NT2/D1 (cell line): ENCODE measurements at regions not wholly inside any gene's neighbourhood (a gene's known extent, or its start where the extent isn't known, plus 50 kb on each side); places are given as distances from the start of the nearest gene placed in this dataset.

Source experiments
- SUZ12 ChIP-seq: IDR thresholded peaks from 2 replicates; pipeline ENCODE4 v1.6.1; 2011; ENCODE audit not compliant: insufficient read length, insufficient read depth; ENCODE audit errors: extremely low read depth
- YY1 ChIP-seq: IDR thresholded peaks from 2 replicates; pipeline ENCODE4 v1.6.1; 2011; ENCODE audit not compliant: insufficient read length, insufficient read depth

DNA sequence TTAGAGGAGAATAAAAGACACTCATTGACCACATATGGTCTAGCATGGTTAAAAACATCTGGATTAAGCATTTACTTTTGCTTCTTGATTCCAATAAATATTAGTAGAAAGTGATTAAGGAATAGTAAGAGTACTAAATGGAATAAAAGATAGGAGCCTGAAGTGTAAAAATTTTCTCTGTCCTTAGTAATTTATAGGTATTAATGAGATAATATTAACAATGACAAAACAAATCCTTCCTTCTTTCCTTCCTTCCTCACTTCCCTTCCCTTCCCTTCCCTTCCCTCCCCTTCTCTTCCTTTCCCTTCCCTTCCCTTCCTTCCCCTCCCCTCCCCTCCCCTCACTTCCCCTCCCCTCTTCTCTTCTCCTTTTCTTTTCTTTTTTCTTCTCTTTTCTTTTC, 797.5 kb upstream of the NRXN1 start:
- TF ChIP-seq SUZ12 = no peak
- TF ChIP-seq YY1 = no peak
